ENCODE measurements at regions not wholly inside any gene's neighbourhood (a gene's known extent, or its start where the extent isn't known, plus 50 kb on each side); places are given as distances from the start of the nearest gene placed in this dataset.

DNA sequence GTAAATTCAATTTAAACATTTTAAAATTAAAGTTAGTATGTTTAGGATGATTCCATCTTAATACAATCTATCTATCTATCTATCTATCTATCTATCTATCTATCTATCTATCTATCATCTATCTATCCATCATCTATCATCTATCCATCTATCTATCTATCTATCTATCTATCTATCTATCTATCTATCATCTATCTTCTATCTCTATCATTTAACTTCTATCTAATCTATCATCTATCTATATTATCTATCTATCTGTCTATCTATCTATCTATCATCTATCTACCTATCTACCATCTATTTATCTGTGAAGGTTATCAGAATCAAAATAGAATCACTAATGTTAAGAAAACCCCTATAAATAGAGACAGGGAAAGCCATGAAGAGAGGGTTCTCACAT lies 78.3 kb downstream of the RAMP3 start:
- no peak for DNase-seq

DNA sequence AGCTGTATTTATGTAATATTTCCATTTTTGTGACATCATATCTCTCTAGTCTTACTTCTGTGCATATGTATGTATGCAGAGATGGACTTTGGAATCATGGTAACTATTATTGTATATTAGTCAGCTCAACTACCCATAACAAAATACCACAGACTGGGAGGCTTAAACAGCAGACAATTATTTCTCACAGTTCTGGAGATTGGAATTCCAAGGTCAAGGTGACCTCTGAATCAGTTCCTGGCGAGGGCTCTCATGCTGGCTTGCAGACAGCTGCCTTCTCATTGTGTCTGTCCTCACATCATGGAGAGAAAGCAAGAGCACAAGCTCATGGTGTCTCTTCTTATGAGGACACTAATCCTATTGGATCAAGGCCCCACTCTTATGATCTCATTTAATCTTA lies 79.1 kb downstream of the RAMP3 start:
- no peak for DNase-seq

GRCh38 chr7:45237788-45238461 lies 80.3 kb downstream of the RAMP3 start:
- DNase-seq, result no peak

DNA sequence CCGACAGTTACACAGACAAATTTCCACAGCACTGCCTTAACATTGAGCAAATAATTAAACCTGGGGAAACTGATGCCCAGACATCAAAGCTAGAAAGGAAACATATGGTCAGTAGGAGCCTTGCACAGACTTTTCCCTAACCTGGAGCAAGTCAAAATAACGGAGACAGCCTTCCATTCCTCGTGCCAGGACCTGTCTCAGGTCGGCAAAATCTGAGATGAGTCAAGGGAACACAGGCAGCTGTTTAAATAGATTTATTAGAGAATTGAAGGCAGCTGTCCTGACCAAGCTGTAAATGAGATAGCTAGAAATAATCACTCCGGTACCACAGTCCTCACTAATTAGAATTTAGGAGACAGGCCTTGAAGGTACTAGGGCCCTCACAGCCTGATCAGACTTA lies 81.2 kb downstream of the RAMP3 start:
- DNase-seq, result no peak

GRCh38 chr7:45239486-45239885 lies 81.9 kb downstream of the RAMP3 start:
- no peak for DNase-seq

GRCh38 chr7:45240273-45240771 lies 82.7 kb downstream of the RAMP3 start:
- no peak for DNase-seq

DNA sequence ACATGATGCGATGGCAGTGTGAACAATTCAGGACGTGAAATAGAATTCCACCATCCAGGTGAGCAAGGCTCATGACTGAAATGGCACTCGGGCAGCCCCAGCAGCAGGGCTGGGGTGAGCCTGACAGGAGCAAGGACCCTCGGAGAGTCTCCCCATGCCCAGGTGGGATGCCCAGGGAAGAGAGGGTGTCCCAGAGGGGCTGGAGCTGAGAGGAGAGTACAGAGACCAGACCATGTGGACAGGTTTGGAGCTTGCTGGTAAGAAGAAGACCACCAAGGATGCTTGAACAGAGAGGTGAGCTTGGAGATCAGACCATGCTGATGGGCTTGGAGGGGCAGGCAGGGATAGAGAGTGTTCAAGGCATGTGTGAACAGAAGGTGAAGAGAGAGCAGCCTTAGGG lies 83.3 kb downstream of the RAMP3 start:
- no peak for DNase-seq

DNA sequence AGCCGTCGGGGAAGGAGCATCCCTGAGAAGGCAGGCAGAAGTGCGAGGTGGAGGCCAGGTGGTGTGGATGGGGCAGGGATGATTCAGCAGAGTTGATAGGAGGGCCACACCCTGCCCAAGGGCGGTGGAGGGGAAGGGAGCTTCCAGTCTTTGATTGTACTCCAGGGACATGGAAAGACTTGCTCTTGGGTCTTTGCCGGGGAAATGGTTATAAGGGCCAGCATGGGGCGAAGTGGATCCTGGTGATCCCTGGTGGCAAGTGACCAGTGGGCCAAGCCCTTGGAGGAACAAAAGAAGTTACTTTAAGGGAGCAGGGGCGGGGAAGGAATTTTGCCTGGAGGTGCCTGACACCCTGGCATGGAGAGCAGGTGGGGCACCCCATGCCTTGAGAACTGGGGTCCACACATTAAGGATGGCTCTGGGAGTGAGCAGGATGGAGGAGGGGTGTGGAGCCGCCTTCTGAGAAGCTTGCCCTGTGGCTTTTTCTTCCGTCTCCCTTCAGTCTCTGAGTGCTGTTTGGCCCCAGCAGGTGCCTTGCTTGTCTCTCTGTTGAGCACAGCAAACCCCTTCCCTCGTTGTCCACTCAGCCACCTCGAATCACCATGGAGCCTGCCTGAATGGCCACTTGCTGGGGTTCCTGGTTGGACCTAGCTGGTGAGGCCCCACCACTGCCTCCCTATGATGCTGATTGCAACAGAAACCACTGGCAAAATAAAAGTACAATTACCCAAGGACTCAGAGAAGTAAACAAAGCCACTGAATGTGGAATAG lies 83.9 kb downstream of the RAMP3 start:
- no peak for DNase-seq

- no peak for DNase-seq
These were observed 84.7 kb downstream of the RAMP3 start for GRCh38 chr7:45242261-45242660.

DNA sequence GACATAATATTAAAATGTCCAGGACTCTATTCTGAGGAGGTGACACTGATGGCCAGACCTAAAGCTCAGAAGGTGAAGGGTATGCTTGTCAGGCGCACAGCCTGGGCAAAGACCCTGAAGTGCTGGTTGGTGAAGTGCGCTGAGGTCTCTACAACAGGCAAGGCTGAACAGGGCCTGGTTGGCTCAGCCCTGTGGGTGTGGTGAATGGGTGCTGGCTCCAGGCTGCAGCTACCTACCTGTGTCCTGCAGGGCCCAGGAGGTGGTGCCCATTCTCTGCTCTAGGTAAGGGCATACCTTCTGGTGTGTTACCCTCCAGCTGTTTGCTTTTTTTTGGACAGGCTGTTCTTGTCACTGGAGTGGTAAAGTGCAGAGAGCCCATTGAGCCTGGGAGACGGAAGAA lies 85.1 kb downstream of the RAMP3 start:
- DNase-seq, result no peak

- no peak for DNase-seq
These were observed 87.4 kb downstream of the RAMP3 start for GRCh38 chr7:45244981-45245380.

DNA sequence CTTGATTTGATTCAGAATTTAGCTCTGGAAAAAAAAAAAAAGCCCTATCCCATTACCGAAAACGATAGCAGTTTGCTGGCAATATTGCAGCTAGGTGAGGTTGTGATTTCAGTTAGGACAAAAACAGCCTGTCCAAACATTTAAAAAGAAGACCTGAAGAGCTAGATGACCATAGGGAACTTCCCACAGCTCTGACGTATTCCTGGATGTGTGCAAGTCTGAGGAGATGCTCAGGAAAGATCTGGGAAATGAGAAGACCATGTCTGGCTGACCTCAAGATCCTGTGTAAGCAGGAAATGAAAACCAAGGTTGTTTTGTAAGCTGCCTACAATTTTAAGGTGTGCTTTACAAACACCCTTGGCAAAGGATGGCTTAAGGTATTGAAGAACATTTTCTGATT lies 88.7 kb downstream of the RAMP3 start:
- no peak for DNase-seq

- DNase-seq, result no peak
These were observed 94.7 kb downstream of the RAMP3 start for GRCh38 chr7:45252248-45252647.

DNA sequence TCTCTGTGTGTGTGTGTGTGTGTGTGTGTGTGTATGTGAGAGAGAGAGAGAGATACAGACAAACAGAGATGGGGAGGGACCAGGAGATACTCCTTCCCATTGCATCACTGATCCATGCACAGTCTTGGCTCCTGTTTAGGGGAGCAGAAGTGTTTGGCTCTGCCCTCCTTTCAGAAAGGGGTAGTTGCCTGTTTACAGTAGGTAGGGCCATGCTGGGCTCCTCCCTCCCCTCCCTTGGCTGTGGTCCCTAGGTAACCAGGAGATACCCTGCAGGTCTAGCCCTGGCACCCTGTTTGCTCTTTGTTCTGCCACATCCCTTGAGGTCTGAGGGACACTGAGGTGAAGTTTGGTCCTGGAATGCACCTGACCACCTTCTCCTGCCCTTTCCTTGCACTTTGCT lies 95.3 kb downstream of the RAMP3 start:
- no peak for DNase-seq

- no peak for DNase-seq
These were observed 95.8 kb downstream of the RAMP3 start for GRCh38 chr7:45253368-45253767.

DNA sequence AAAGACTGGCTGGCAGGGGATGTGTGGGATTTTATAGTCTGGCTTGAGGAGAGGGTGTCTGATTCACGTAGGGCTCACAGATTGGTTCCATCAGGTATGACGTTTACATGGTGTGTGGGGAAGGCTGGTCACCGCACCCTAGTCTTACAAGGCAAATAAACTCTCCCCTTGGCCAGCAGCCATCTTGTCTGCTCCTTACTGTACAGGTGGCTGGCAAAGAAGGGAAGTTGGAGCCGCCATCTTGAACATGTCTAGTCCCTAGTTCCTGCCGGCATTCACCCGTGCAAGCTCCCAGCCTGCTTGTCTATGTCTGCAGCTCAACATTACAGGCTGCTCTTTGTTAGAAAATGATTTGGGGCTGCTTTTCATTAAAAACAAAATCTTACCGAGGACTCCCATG lies 97.6 kb downstream of the RAMP3 start:
- DNase-seq, result no peak

GRCh38 chr7:45256309-45256708 lies 98.7 kb downstream of the RAMP3 start:
- DNase-seq, result no peak

- DNase-seq, result no peak
These were observed 99.2 kb downstream of the RAMP3 start for GRCh38 chr7:45256775-45257174.

GRCh38 chr7:45257284-45257683 lies 99.7 kb downstream of the RAMP3 start:
- DNase-seq, result no peak

DNA sequence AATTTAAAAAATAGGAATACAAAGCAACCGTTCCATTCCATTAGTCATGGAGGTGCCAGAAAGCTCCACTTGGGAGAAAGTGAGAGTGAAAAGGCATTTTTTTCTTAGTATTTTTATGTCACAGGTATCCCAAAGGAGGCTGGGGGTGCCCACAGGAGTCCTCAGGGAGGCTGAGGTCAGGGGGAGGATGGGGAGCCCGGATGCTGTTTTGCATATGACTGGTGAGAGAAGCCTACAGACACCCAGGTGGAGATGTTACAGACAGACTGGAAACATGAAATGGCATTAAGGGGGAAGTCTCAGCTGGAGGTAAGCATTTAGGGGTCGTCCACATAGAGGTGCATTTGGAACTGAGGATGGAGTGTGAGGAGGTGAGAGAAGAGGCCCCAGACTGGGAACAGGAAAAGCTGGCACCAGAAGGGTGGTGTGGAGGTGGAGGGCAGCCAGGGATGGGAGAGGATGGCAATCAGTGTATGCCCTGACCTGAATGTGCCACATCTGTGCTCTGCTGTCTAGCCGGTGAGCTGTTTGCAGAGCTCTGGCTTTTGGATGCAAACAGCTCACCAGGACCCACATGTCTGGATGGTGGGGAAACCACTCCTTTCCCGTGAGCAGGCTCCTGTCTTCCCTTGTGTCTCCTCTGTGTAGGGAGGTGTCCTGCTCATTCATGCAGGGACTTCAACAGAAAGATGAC lies 101.1 kb downstream of the RAMP3 start:
- no peak for DNase-seq

DNA sequence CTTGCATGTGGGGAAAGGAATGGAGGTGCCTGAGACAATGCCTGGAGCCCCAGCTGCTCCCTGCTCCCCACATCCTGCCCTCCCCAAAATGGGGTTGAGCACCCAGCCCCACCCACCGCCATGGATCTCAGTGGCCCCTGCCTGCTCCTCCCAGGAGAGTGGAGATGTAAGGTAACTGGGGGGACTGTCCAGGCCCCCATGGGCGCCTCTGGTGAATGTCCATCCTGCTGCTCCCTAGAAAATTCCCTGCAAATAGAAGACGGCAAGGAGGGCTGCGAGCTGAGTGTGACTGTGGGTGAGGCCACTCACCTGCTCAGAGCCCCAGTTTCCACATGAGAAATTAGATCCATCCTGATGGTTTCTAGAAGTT lies 101.6 kb downstream of the RAMP3 start:
- no peak for DNase-seq

- peak in 47 of 58 donors; percentile 9 to 80 (median 31) for DNase-seq
These were observed 102.5 kb downstream of the RAMP3 start for GRCh38 chr7:45259966-45260646.
